Fibroblast of mammary gland (primary cell): ENCODE measurements at regions not wholly inside any gene's neighbourhood (a gene's known extent, or its start where the extent isn't known, plus 50 kb on each side); places are given as distances from the start of the nearest gene placed in this dataset.

Source experiments
- DNase-seq: peaks from one replicate; pipeline ENCODE4 v3.0.0-alpha.2; 2010; ENCODE audit warnings: low read depth
- H3K4me3 ChIP-seq: 2 replicates; pipeline ENCODE4 v1.5.1; 2011; ENCODE audit warnings: low read depth, mild to moderate bottlenecking, low read length, moderate library complexity; ENCODE audit not compliant: control insufficient read depth
- CTCF ChIP-seq: conservative IDR thresholded peaks from 2 replicates; pipeline ENCODE4 v1.5.1; 2011; ENCODE audit warnings: low read depth, low read length, inconsistent platforms; ENCODE audit not compliant: control insufficient read depth, insufficient read depth

GRCh38 chr17:71224824-71225575, 895.8 kb upstream of the SOX9 start:
- no peak overlapping the region for H3K4me3 ChIP-seq
- DNase-seq = no peak
- TF ChIP-seq CTCF = no peak

DNA sequence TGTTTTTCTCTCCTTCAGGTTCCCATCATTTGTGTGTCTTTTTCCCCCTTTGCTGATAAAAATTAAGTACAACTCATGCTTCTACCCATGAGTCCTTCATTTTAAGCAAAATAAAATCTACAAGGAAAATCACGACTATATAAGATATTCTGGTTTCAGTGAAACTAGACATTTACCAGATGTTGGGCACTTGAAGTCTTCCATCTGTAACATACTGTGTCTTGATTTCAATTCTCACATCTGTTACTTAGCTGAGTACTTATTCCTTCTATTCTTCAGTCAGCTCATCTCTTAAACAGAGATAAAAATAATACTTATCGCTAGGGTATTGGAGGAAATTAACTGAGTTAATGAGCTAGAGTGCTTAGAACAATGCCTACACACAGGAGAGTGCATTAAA, 893.0 kb upstream of the SOX9 start:
- no peak overlapping the region for H3K4me3 ChIP-seq
- no peak for DNase-seq
- no peak for TF ChIP-seq CTCF

- no peak for DNase-seq
- no peak overlapping the region for H3K4me3 ChIP-seq
Observed at GRCh38 chr17:71229070-71229469, 891.8 kb upstream of the SOX9 start.

DNA sequence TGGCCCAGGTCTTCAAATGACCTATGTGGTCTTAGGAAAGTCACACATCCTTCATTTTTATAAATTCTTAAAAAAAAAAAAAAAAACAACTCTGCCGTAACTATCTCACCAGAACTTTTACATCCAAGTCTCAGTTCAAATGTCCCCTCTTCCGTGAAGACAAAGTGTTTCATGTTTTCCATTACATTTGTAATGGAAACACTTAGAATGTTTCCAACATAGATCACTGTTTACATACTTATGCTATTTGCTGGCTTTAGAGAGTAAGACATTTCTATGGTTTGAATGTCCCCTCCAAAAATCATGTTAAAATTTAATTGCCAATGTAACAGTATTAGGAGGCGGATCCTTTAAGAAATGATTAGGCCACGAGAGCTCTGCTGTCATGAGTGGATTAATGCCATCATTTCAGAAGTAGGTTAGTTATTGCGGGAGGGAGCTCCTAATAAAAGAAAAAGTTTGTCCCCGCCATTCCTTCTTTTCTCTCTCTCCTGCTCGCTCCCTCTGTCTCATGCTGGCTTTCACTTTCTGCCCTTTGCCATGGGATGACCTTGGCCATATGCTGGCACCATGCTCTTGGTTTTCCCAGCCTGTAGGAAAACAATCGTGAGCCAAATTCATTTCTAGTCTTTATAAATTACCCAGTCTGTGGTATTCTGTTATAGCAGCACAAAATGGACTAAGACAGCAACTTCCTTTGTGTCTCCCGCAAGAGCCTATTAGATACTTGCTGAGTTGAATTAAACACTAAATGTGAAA, 887.8 kb upstream of the SOX9 start:
- DNase-seq = no peak
- H3K4me3 ChIP-seq = no peak overlapping the region
- no peak for TF ChIP-seq CTCF

More at GRCh38 chr17:71229070-71229469, 891.8 kb upstream of the SOX9 start:
- no peak for TF ChIP-seq CTCF

- no peak for TF ChIP-seq CTCF
- no peak overlapping the region for H3K4me3 ChIP-seq
- DNase-seq = no peak
Observed at GRCh38 chr17:71234349-71234748, 886.5 kb upstream of the SOX9 start.

- DNase-seq = peak; percentile 53
- H3K4me3 ChIP-seq = no peak overlapping the region
- TF ChIP-seq CTCF = peak; percentile 34
Observed at GRCh38 chr17:71237903-71238538, 882.8 kb upstream of the SOX9 start.
